NB4 (cell line): ENCODE measurements at regions not wholly inside any gene's neighbourhood (a gene's known extent, or its start where the extent isn't known, plus 50 kb on each side); places are given as distances from the start of the nearest gene placed in this dataset.

ENCODE experiments used
- DNase-seq: peaks from one replicate; pipeline ENCODE4 v3.0.0; 2010; ENCODE audit warnings: low read depth
- H3K4me3 ChIP-seq: one replicate; pipeline ENCODE4 v1.5.1; 2011; ENCODE audit warnings: mild to moderate bottlenecking, low read depth, low read length, moderate library complexity
- MYC ChIP-seq: IDR thresholded peaks from 2 replicates; pipeline ENCODE4 v1.6.1; 2011; ENCODE audit warnings: low read depth, low read length
- POLR2A ChIP-seq: IDR thresholded peaks from 2 replicates; pipeline ENCODE4 v1.6.1; 2011; ENCODE audit warnings: mild to moderate bottlenecking; ENCODE audit not compliant: insufficient read length; ENCODE audit errors: extremely low read depth
- TF ChIP-seq, protein P1 (sequence below): IDR thresholded peaks from one replicate; pipeline ENCODE4 v1.5.1; 2012; ENCODE audit warnings: low read depth, low read length
- TF ChIP-seq, protein P2 (sequence below): IDR thresholded peaks from 2 replicates; pipeline ENCODE4 v1.6.1; 2011; ENCODE audit warnings: low read depth, low read length

DNA sequence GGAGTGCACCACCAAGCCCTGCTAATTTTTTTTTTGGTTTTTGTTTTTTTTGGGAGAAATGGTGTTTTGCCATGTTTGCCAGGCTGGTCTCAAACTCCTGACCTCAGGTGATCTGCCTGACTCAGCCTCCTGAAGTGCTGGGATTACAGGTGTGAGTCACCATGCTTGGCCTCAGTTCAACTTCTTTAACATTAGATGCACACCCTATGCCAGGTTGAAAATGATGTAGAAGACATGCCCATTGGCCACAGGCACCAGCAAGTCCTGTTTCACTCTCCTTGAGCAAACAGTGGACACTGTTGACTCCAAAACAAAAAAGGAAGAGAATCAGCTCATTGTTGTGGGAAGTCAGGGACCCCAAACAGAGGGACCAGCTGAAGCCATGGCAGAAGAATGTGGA lies 1205.3 kb downstream of the REEP3 start:
- TF ChIP-seq, protein P1, sequence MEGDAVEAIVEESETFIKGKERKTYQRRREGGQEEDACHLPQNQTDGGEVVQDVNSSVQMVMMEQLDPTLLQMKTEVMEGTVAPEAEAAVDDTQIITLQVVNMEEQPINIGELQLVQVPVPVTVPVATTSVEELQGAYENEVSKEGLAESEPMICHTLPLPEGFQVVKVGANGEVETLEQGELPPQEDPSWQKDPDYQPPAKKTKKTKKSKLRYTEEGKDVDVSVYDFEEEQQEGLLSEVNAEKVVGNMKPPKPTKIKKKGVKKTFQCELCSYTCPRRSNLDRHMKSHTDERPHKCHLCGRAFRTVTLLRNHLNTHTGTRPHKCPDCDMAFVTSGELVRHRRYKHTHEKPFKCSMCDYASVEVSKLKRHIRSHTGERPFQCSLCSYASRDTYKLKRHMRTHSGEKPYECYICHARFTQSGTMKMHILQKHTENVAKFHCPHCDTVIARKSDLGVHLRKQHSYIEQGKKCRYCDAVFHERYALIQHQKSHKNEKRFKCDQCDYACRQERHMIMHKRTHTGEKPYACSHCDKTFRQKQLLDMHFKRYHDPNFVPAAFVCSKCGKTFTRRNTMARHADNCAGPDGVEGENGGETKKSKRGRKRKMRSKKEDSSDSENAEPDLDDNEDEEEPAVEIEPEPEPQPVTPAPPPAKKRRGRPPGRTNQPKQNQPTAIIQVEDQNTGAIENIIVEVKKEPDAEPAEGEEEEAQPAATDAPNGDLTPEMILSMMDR = no peak
- TF ChIP-seq POLR2A (no peak), MYC (no peak)
- TF ChIP-seq, protein P2, sequence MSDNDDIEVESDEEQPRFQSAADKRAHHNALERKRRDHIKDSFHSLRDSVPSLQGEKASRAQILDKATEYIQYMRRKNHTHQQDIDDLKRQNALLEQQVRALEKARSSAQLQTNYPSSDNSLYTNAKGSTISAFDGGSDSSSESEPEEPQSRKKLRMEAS = no peak
- DNase-seq = no peak

DNA sequence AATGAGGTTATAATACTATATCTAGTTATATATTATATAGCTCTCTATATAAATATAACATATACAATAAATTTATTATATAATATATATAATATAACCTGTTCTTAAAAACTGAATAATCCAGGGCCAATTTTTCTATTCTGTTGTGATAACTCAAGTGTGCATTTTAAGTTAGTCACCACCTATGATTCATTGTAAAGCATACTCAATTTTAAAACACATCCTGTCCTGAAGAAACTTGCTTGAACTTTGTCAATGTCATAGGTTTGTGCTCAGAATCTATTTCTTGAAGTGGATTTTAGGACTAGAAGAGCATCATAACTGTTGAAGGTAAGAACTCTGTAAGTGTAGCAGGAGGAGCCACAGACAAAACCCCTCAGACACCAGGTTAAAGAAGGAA lies 1209.8 kb downstream of the REEP3 start:
- TF ChIP-seq, protein P1 = no peak
- no peak for TF ChIP-seq MYC
- TF ChIP-seq POLR2A = no peak
- TF ChIP-seq, protein P2 = no peak
- H3K4me3 ChIP-seq = no peak overlapping the region
- DNase-seq = no peak

More for the DNA sequence above, 1205.3 kb downstream of the REEP3 start:
- H3K4me3 ChIP-seq = no peak overlapping the region

DNA sequence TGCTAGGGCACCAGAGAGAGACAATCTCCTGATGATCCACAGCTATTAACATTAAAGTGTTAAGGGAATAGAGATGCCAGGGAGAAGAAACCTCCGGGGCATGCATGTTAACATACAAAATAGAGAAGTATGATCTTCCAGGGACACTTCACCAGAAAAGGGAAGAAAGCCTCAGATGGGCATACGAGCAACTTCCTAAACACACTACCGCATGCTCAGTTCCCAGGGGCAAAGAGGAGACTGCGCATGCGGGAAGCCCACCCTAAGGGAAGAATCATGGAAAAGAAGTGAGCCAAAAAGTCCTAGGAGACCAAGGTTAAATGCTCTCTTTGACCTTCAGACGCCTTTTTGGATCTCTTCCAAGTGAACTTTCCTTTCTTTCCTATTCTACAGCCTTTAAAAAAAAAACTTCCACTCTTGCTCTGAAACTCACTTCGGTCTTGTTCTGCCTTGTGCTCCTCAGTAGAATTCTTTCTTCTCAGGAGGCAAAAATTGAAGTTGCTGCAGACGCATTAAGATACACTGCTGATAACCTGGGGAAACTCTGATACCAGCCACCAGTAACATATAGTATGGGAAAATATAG lies 1211.3 kb downstream of the REEP3 start:
- DNase-seq = peak; percentile 30

DNA sequence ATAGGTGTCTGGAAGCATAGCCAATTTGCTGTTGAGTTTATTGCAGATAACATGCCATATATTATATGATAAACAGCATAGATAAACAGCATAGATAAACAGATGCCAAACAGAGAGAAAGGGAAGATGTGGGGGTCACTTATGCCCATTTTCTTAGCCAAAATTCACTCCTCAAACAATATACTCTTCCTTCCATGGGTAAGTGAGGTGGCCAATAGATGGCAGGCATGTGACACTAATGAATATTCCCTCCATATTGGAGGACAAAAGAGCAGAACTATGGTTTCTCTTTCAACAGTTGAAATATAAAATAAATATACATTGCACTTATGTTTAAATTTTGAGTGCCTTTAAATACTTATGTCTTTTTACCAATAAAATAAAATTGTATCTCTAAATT lies 1212.8 kb downstream of the REEP3 start:
- peak; percentile 44 for DNase-seq
- no peak overlapping the region for H3K4me3 ChIP-seq
- no peak for TF ChIP-seq MYC
- TF ChIP-seq POLR2A = no peak
- TF ChIP-seq, protein P2 = peak; percentile 26; the same call in 1 of the 2 replicates
- TF ChIP-seq, protein P1 = peak; percentile 39

More for the DNA sequence above, 1211.3 kb downstream of the REEP3 start:
- no peak overlapping the region for H3K4me3 ChIP-seq
- TF ChIP-seq, protein P2 = no peak
- TF ChIP-seq POLR2A (no peak), MYC (no peak)

DNA sequence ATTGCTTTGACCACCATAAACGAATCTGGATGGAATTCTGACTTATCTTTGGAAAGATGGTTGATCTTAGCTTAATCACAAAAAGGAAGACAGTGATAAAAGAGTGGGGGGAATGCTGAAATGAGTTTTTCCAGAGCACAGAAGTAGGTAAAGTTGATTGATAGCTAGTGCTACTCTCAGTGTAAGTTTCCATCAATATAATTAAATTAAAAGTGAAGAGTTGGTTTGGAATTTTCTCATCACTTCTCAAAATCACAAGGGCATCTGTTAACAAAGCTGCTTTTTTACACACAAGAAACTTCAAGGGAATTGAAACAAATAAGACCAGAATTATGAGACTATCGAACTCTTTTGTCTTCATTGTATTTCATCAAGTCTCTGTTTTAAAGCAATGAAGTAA lies 1217.3 kb downstream of the REEP3 start:
- no peak for DNase-seq
- TF ChIP-seq, protein P2 = no peak
- TF ChIP-seq POLR2A (no peak), MYC (no peak)
- TF ChIP-seq, protein P1 = no peak

DNA sequence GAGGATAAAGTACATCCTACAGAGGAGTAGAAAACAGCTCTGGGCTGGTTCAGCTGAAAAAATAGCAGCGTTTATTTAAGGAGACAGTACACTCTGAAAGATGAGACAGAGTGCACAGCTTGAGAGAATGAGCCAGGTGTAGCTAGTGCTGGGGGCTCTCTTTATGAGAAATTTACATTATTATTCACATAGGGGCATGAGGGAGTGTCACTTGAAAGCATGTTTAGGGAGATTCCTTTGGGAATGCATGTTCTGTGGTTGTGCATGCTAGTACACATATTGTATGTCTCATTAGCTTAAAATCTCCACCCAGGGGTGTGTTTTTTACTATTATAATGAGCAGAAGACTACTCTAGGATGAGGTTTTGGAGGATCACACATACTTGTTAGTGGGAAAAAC lies 1224.4 kb downstream of the REEP3 start:
- no peak overlapping the region for H3K4me3 ChIP-seq
- TF ChIP-seq, protein P2 = no peak
- TF ChIP-seq, protein P1 = no peak
- TF ChIP-seq MYC = no peak
- no peak for DNase-seq

More for the DNA sequence above, 1217.3 kb downstream of the REEP3 start:
- H3K4me3 ChIP-seq = no peak overlapping the region
